NB4 (cell line): ENCODE measurements at regions not wholly inside any gene's neighbourhood (a gene's known extent, or its start where the extent isn't known, plus 50 kb on each side); places are given as distances from the start of the nearest gene placed in this dataset.

Source experiments
- CTCF ChIP-seq: IDR thresholded peaks from one replicate; pipeline ENCODE4 v1.5.1; 2012; ENCODE audit warnings: low read depth, low read length
- MYC ChIP-seq: IDR thresholded peaks from 2 replicates; pipeline ENCODE4 v1.6.1; 2011; ENCODE audit warnings: low read depth, low read length
- POLR2A ChIP-seq: IDR thresholded peaks from 2 replicates; pipeline ENCODE4 v1.6.1; 2011; ENCODE audit warnings: mild to moderate bottlenecking; ENCODE audit not compliant: insufficient read length; ENCODE audit errors: extremely low read depth
- TF ChIP-seq, protein P1 (sequence below): IDR thresholded peaks from 2 replicates; pipeline ENCODE4 v1.6.1; 2011; ENCODE audit warnings: low read depth, low read length

- TF ChIP-seq, protein P1, sequence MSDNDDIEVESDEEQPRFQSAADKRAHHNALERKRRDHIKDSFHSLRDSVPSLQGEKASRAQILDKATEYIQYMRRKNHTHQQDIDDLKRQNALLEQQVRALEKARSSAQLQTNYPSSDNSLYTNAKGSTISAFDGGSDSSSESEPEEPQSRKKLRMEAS = no peak
- TF ChIP-seq CTCF = no peak
- no peak for TF ChIP-seq POLR2A
- no peak for TF ChIP-seq MYC
Observed at GRCh38 chr5:120895660-120896059, 431.6 kb downstream of the PRR16 start.
